ENCODE measurements at regions not wholly inside any gene's neighbourhood (a gene's known extent, or its start where the extent isn't known, plus 50 kb on each side); places are given as distances from the start of the nearest gene placed in this dataset.

DNA sequence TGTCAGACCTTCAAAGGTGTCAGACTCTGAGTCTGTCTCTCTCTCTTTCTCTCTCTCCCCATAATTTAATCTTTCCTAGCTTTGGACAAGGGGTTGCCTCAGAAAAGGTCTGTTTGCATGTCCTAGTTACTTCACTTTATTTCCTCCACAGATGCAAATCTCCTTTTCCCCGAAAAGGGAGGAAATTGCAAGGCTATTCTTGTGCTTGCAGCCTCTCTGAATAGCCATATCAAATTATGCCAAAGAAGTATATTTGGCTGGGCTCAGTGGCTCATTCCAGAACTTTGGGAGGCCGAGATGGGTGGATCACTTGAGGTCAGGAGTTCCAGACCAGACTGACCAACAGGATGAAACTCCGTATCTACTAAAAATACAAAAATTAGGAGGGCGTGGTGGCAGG lies 145.6 kb upstream of the GATB start:
- Histone ChIP-seq H3K9me3 (ENCODE audit: low read depth, low read length) (peaks cover 5% of the 10 kb centered on the region), H3K27me3 (ENCODE audit: insufficient read depth, low read length) (no peaks in the 10 kb centered on the region), H3K4me3 (ENCODE audit: low read length) (no peak overlapping the region), H3K4me1 (ENCODE audit: insufficient read depth, low read length) (peaks cover 10% of the 10 kb centered on the region)

- H3K4me1 ChIP-seq (ENCODE audit: insufficient read depth, low read length), result peaks cover 10% of the 10 kb centered on the region
- no peaks in the 10 kb centered on the region for H3K27me3 ChIP-seq (ENCODE audit: insufficient read depth, low read length)
- no peak overlapping the region for H3K4me3 ChIP-seq (ENCODE audit: low read length)
- H3K9me3 ChIP-seq (ENCODE audit: low read depth, low read length), result peaks cover 5% of the 10 kb centered on the region
Observed at GRCh38 chr4:151905197-151905596, 144.4 kb upstream of the GATB start.

DNA sequence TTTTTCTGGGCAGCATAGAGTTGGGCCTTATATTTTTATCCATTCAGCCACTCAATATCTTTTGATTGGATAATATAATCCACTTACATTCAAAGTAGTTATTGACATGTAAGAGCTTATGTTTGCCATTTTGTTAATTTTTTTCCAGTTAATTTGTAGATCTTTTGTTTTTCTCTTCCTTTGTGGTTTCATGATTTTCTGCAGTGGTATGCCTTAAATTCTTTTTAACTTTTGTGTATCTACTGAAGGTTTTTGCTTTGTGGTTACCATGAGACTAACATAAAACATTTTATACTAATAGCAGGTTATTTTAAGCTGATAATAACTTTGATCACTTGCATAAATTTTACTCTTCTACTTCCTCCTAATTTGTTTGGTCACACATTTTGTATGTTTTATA lies 140.8 kb upstream of the GATB start:
- peaks cover 10% of the 10 kb centered on the region for H3K4me1 ChIP-seq (ENCODE audit: insufficient read depth, low read length)
- peaks cover 5% of the 10 kb centered on the region for H3K9me3 ChIP-seq (ENCODE audit: low read depth, low read length)
- no peaks in the 10 kb centered on the region for H3K27me3 ChIP-seq (ENCODE audit: insufficient read depth, low read length)
- no peak overlapping the region for H3K4me3 ChIP-seq (ENCODE audit: low read length)

GRCh38 chr4:151896880-151897279 lies 136.1 kb upstream of the GATB start:
- Histone ChIP-seq H3K4me1 (ENCODE audit: insufficient read depth, low read length) (no peaks in the 10 kb centered on the region), H3K4me3 (ENCODE audit: low read length) (no peak overlapping the region), H3K9me3 (ENCODE audit: low read depth, low read length) (no peaks in the 10 kb centered on the region), H3K27me3 (ENCODE audit: insufficient read depth, low read length) (no peaks in the 10 kb centered on the region)

DNA sequence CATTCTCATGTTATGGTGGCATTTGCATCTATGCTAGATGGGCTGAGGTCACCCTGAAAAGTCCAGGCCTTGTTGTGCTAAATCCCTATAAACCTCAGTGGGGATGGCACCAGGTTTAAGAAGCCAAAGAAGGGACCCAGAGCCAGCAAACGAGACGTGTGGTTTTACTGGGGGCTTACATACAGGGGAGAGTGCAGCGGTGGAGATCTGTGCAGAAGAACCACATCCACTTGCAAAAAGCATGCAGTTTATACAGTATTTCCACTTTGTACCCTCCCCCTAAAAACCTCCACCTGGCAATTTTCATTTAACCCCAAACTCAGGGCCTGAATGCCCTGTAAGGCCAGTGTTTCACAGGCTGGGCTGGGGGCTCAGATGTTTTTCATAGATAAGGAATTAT lies 134.9 kb upstream of the GATB start:
- no peaks in the 10 kb centered on the region for H3K27me3 ChIP-seq (ENCODE audit: insufficient read depth, low read length)
- H3K4me3 ChIP-seq (ENCODE audit: low read length), result no peak overlapping the region

DNA sequence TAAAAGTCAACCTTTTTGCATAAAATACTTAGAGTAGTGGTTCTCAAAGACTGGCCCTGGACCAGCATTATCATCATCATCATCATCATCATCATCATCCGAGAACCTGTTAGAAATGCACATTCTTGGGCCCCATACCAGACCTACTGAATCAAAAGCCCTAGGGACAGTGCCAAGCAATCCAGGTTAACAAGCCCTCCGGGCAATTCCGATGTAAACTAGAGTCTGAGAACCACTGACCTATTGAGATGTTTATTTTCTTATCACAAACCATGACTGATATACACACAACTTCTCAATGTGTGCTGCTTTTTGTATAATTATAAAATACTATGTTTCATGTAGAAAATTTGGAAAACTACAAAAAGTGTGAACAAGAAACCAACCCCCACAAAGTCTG lies 133.4 kb upstream of the GATB start:
- Histone ChIP-seq H3K27me3 (ENCODE audit: insufficient read depth, low read length) (no peaks in the 10 kb centered on the region), H3K9me3 (ENCODE audit: low read depth, low read length) (no peaks in the 10 kb centered on the region), H3K4me1 (ENCODE audit: insufficient read depth, low read length) (no peaks in the 10 kb centered on the region), H3K4me3 (ENCODE audit: low read length) (no peak overlapping the region)

More for the DNA sequence above, 134.9 kb upstream of the GATB start:
- Histone ChIP-seq H3K9me3 (ENCODE audit: low read depth, low read length) (no peaks in the 10 kb centered on the region), H3K4me1 (ENCODE audit: insufficient read depth, low read length) (no peaks in the 10 kb centered on the region)

DNA sequence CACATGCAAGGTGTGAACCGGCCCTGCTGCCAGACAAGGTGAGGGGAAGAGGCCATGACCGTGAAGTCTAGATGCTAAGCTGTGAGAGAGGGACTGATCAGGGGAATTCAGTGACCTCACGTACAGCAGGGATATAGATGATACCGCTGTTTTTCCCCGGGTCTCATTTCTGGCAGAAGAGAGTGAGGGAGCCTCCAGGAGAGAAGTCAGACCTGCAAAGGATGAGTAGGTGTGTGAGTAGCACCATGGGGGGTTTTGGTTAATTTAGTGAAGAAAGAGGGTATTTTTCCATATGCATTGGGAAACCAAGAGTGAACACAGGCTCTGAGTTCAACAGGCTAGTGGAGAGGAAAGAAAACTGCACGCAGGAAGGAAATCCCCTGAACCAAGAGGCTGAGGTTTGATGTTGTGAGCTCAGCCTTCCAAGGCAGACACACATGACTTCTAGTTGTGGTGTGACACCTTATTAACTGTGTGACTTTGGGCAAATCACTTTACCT lies 127.6 kb upstream of the GATB start:
- H3K4me3 ChIP-seq (ENCODE audit: low read length), result no peak overlapping the region
- H3K9me3 ChIP-seq (ENCODE audit: low read depth, low read length), result no peaks in the 10 kb centered on the region
- no peaks in the 10 kb centered on the region for H3K27me3 ChIP-seq (ENCODE audit: insufficient read depth, low read length)
- H3K4me1 ChIP-seq (ENCODE audit: insufficient read depth, low read length), result peaks cover 21% of the 10 kb centered on the region

GRCh38 chr4:151887816-151888180 lies 127.0 kb upstream of the GATB start:
- H3K9me3 ChIP-seq (ENCODE audit: low read depth, low read length), result no peaks in the 10 kb centered on the region
- no peaks in the 10 kb centered on the region for H3K27me3 ChIP-seq (ENCODE audit: insufficient read depth, low read length)
- no peak overlapping the region for H3K4me3 ChIP-seq (ENCODE audit: low read length)
- H3K4me1 ChIP-seq (ENCODE audit: insufficient read depth, low read length), result peaks cover 21% of the 10 kb centered on the region

DNA sequence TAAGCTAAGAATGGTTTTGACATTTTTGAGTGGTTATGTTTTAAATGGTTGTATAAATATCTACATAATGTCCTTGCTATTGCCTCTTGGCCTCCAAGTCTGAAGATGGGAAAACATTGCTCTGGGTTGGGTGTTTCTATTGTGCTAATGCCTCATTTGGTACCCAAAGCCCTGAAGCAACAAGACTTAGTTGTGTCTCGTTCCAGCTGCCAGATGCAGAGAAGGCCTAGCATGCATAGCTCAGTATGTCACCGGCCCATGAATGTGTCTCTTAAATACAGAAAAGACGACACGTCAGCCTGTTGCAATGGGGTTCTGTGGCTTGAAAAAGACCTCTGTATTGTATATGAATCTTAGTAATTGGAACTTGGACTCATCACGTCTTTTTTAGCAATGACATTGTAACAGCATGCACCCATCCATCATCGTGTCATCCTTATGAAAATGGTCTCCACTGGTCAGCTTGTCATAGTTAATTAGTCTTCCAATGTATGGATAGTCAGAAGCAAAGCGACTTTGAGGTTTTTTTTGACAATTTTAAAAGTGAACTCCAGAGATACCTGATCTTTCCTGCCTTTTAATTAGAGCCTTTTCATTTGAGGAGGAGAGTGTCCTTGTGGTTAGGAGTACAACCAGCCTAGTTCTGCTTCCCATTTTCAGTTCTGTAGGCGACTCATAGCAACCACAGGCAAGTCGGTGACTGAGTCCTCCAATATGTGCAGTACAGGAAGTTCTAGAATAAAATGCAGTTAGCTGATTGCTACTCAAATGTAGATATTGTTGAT lies 126.4 kb upstream of the GATB start:
- H3K9me3 ChIP-seq (ENCODE audit: low read depth, low read length), result no peaks in the 10 kb centered on the region
- no peaks in the 10 kb centered on the region for H3K27me3 ChIP-seq (ENCODE audit: insufficient read depth, low read length)
- peaks cover 21% of the 10 kb centered on the region for H3K4me1 ChIP-seq (ENCODE audit: insufficient read depth, low read length)
- no peak overlapping the region for H3K4me3 ChIP-seq (ENCODE audit: low read length)

DNA sequence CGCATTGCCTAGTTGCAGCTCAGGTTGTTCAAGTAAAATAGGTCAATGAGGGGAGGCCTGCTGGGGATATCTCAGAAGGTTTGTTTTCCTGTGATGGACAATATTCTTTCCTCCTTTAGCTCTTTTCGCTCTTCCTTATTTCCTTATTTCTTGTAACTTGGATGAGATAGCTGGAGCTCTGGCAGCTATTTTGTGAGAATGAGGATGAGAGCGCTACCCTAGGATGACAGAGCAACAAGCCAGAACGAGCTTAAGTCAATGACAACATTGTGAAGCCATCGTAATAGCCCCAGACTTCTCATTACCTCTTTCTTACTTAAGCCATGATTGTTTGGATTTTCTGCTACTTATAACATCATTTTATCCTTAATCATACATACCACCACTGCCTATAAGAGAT lies 124.3 kb upstream of the GATB start:
- no peaks in the 10 kb centered on the region for H3K27me3 ChIP-seq (ENCODE audit: insufficient read depth, low read length)
- no peaks in the 10 kb centered on the region for H3K9me3 ChIP-seq (ENCODE audit: low read depth, low read length)
- H3K4me1 ChIP-seq (ENCODE audit: insufficient read depth, low read length), result peaks cover 21% of the 10 kb centered on the region
- H3K4me3 ChIP-seq (ENCODE audit: low read length), result no peak overlapping the region

- Histone ChIP-seq H3K4me1 (ENCODE audit: insufficient read depth, low read length) (peaks cover 21% of the 10 kb centered on the region), H3K4me3 (ENCODE audit: low read length) (no peak overlapping the region), H3K9me3 (ENCODE audit: low read depth, low read length) (no peaks in the 10 kb centered on the region), H3K27me3 (ENCODE audit: insufficient read depth, low read length) (no peaks in the 10 kb centered on the region)
Observed at GRCh38 chr4:151883747-151884146, 122.9 kb upstream of the GATB start.

DNA sequence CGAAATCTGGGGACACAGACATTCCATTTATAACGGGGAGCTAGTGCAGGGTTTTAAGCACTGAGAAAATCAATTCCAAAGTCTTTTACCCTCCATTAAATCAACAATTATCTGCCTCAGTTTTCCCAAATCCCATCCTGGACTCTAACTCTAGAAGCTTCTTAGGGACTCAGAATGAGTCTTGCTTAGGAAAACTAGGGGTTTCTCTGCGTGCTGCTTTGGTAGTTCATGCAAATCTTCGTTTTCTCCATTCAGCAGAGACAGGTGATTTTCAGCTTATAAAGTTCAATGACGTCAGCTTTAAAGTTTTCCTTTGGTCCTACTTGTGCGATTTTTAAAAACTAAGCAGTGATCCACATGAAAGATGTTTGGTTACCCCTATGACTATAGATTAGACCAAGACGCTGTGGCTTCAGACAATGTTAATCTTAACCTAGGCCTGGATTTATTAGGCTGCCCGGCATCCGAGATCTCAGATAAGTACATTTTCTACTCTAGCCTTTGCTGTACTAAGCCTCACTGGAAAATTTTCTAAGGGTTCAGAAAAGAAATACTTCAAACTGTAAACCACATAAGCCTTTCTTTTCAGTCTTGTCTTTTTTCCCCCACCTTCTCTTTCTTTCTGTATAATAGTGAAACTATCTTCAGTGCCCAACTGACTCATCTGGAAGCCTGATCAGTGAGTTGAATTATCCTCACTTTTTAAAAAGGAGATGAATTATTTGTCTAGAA lies 121.4 kb upstream of the GATB start:
- Histone ChIP-seq H3K9me3 (ENCODE audit: low read depth, low read length) (no peaks in the 10 kb centered on the region), H3K4me1 (ENCODE audit: insufficient read depth, low read length) (peaks cover 6% of the 10 kb centered on the region), H3K27me3 (ENCODE audit: insufficient read depth, low read length) (no peaks in the 10 kb centered on the region), H3K4me3 (ENCODE audit: low read length) (no peak overlapping the region)

- Histone ChIP-seq H3K4me1 (ENCODE audit: insufficient read depth, low read length) (no peaks in the 10 kb centered on the region), H3K4me3 (ENCODE audit: low read length) (no peak overlapping the region)
Observed at GRCh38 chr4:151879705-151880445, 119.1 kb upstream of the GATB start.

DNA sequence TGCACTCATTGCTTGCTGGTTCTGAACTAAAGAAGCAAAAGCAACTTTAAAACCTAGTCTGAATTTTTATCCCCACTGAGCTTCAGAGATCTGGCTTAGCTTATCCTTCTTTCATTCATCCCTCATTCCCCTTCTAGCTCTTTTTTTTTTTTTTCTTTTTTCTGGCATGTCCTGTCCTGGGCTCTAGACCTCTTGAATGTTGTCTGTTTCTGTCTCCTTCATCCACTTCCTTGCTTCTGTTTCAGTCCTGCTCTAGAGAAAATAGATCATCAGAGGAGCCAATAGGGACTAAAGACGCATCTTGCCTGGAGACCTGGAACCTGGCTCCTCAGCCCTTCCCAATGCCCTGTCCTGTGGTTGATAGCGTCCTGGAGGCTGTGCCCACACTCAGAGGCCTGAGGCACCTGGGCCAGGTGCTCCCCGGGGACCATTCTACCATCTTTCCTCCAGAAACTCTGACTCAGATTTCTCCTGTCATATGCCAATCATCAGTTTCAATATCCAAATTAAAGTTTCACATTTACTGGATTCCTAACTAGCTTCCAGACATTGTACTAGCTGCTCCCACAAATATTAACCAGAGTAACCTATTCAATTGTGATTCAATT lies 115.7 kb upstream of the GATB start:
- H3K4me3 ChIP-seq (ENCODE audit: low read length), result no peak overlapping the region
- no peaks in the 10 kb centered on the region for H3K4me1 ChIP-seq (ENCODE audit: insufficient read depth, low read length)
- H3K9me3 ChIP-seq (ENCODE audit: low read depth, low read length), result no peaks in the 10 kb centered on the region

More at GRCh38 chr4:151879705-151880445, 119.1 kb upstream of the GATB start:
- H3K9me3 ChIP-seq (ENCODE audit: low read depth, low read length), result no peaks in the 10 kb centered on the region
- no peaks in the 10 kb centered on the region for H3K27me3 ChIP-seq (ENCODE audit: insufficient read depth, low read length)

DNA sequence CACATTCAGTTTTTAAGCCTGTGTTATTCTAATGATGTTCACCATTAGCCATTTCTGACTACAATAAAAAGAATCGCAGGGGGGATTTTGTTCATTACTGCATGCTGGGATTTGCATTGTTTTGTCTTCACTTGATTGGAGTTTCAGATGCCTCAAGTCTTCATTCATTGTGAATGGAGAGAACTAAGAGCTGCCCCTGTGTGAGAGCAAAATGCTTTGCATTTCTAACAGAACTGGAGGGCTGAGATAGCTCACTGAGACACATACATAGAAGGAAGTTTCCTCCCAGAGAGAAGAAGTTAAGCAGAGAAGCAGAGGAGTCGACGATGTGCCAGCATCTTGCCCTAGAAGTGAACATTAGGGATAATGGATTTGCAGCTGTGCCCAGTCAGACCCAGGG lies 113.5 kb upstream of the GATB start:
- Histone ChIP-seq H3K27me3 (ENCODE audit: insufficient read depth, low read length) (no peaks in the 10 kb centered on the region), H3K4me3 (ENCODE audit: low read length) (no peak overlapping the region), H3K4me1 (ENCODE audit: insufficient read depth, low read length) (no peaks in the 10 kb centered on the region), H3K9me3 (ENCODE audit: low read depth, low read length) (no peaks in the 10 kb centered on the region)

More for the DNA sequence above, 115.7 kb upstream of the GATB start:
- H3K27me3 ChIP-seq (ENCODE audit: insufficient read depth, low read length), result no peaks in the 10 kb centered on the region

All from mononuclear cell (primary cell).